Naive thymus-derived CD8-positive, alpha-beta T cell (primary cell): ENCODE measurements at regions not wholly inside any gene's neighbourhood (a gene's known extent, or its start where the extent isn't known, plus 50 kb on each side); places are given as distances from the start of the nearest gene placed in this dataset.

Source experiments
- ATAC-seq, 2 donors: fragments of 150-1000 bp; cut with Tn5 transposase in 1 of 2; sonication (Bioruptor Pico), chemical (Tn5 transposase) in 1 of 2; 1 replicate in 1 of 2; 2 replicates in 1 of 2; pipeline ENCODE4 v1.10.0; 2021; ENCODE audit warnings: mild to moderate bottlenecking in 2 of 2, moderate library complexity in 2 of 2
- POLR2A ChIA-PET: fragments of 350-600 bp; sonication (Branson Sonifier 250); formaldehyde crosslinking; loops from one replicate; lab custom pipeline; 2021; ENCODE audit warnings: antibody characterized with exemption; lab: Charles Lee
- DNase-seq, 10 donors: peaks; one replicate each; pipeline versions ENCODE4 v3.0.0 to v3.0.0-alpha.2; 2020 to 2022
- H3K27ac Mint-ChIP-seq, 10 donors: one replicate each; pipeline ENCODE4 v1.8.0; 2020 to 2022; ENCODE audit warnings: mild to moderate bottlenecking in 10 of 10, mixed read lengths in 10 of 10, moderate library complexity in 4 of 10, inconsistent platforms in 1 of 10
- H3K27me3 Mint-ChIP-seq, 5 donors: one replicate each; pipeline ENCODE4 v1.8.0; 2021 to 2022; ENCODE audit warnings: mixed read lengths in 5 of 5
- H3K36me3 Mint-ChIP-seq, 3 donors: one replicate each; pipeline ENCODE4 v1.8.0; 2020 to 2022; ENCODE audit warnings: mixed read lengths in 3 of 3, mild to moderate bottlenecking in 2 of 3, inconsistent platforms in 1 of 3
- H3K4me1 Mint-ChIP-seq, 4 donors: one replicate each; pipeline ENCODE4 v1.8.0; 2021 to 2022; ENCODE audit warnings: mixed read lengths in 4 of 4
- H3K4me3 Mint-ChIP-seq, 10 donors: one replicate each; pipeline ENCODE4 v1.8.0; 2020 to 2022; ENCODE audit warnings: mild to moderate bottlenecking in 10 of 10, mixed read lengths in 10 of 10, moderate library complexity in 6 of 10, inconsistent platforms in 1 of 10
- H3K9me3 Mint-ChIP-seq, 9 donors: one replicate each; pipeline ENCODE4 v1.8.0; 2020 to 2022; ENCODE audit warnings: mixed read lengths in 9 of 9, mild to moderate bottlenecking in 3 of 9, inconsistent platforms in 1 of 9, moderate library complexity in 1 of 9

DNA sequence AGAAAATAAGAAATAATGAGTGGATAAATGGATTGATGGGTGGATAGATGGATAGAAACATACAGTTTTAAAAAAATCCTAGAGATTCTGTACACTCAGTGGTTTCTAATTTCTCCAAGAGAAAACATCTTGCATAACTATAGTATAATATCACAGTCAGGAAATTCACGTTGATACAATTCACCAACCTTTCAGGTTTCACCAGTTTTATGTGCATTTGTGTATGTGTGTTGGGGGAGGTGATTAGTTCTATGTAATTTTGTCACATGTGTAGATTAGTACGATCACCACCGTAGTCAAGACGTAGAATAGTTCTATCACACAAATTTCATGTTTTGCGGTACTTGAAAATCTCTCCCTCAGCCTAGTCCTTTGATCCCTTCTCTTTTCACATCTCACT lies 288.2 kb upstream of the LRATD1 start:
- POLR2A ChIA-PET: no interaction called here
- no peak for DNase-seq
- Mint-ChIP-seq H3K36me3 (no peaks in the 10 kb centered on the region), H3K4me3 (no peak overlapping the region), H3K9me3 (peaks cover 0 to 19% (median 2%) of the 10 kb centered on the region in 9 donors), H3K4me1 (no peaks in the 10 kb centered on the region), H3K27ac (no peak overlapping the region), H3K27me3 (no peaks in the 10 kb centered on the region)
- ATAC-seq: no peak

DNA sequence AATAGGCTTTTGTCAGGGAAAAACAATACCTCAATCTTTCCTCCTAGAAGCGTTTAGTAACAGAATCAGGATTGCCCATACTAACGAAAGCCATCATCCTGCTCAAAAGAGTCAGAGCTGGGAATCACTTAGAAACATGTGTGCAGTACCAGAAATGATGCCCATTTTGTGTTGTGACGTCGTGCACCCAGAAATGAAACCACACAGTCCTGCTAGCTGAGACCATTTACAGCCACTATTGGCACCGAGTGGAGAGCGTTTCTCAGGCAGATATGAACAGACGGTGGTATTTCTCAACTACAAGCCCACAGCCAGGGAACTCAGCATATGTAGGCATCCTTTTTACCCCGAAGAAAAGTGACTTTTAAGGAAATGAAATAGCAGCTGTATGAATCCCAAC lies 284.3 kb upstream of the LRATD1 start:
- H3K36me3 Mint-ChIP-seq: no peaks in the 10 kb centered on the region
- ATAC-seq: no peak
- H3K27ac Mint-ChIP-seq: no peak overlapping the region
- peaks cover 0 to 28% (median 8%) of the 10 kb centered on the region in 9 donors for H3K9me3 Mint-ChIP-seq
- H3K4me1 Mint-ChIP-seq: no peaks in the 10 kb centered on the region
- H3K4me3 Mint-ChIP-seq: no peak overlapping the region
- H3K27me3 Mint-ChIP-seq: no peaks in the 10 kb centered on the region
- no peak for DNase-seq
- POLR2A ChIA-PET: no interaction called here

DNA sequence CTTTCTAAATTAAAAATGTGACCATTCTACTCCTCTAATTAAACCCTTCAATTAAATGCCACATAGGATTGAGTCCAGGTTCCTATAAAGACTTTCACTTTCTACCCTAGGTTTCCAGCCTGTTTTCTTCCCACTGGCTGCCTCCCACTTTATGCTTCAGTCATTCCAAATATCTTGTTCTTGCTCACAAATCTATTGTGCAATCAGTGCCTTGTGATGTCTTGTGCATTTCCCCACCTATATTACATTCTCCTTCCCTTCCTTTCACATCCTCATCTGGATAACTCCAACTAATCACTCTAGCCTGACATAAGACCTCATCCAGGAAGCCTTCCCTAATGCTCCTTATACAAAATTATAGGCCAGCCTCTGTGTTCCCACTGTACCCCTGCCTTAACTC lies 281.7 kb upstream of the LRATD1 start:
- Mint-ChIP-seq H3K36me3 (no peaks in the 10 kb centered on the region), H3K27me3 (no peaks in the 10 kb centered on the region), H3K27ac (no peak overlapping the region), H3K4me1 (no peaks in the 10 kb centered on the region), H3K9me3 (peaks cover 0 to 27% (median 8%) of the 10 kb centered on the region in 9 donors), H3K4me3 (no peak overlapping the region)
- no peak for DNase-seq
- no peak for ATAC-seq
- POLR2A ChIA-PET: no interaction called here

DNA sequence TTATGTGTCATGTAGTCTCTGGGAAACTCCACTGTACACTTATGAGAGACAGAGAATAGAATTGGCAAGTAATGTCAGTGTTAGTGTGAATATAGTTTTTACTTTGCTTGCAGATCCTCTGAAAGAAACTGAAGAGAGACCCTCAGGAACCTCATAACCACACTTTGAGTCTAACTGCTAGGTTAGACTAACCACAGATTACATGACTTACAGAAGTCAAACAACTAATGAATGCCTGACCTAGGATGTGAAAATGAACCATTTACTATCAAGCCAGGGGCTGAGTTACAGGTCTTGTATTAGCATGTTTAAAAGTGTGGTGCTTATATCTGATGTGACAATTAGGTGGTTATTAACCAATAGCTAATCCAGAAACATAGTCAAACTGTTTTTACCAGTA lies 280.4 kb upstream of the LRATD1 start:
- H3K27me3 Mint-ChIP-seq: no peaks in the 10 kb centered on the region
- no peak overlapping the region for H3K4me3 Mint-ChIP-seq
- H3K36me3 Mint-ChIP-seq: no peaks in the 10 kb centered on the region
- H3K4me1 Mint-ChIP-seq: no peaks in the 10 kb centered on the region
- no peak for ATAC-seq
- DNase-seq: no peak
- peaks cover 0 to 28% (median 11%) of the 10 kb centered on the region in 9 donors for H3K9me3 Mint-ChIP-seq
- H3K27ac Mint-ChIP-seq: no peak overlapping the region
- POLR2A ChIA-PET: no interaction called here

DNA sequence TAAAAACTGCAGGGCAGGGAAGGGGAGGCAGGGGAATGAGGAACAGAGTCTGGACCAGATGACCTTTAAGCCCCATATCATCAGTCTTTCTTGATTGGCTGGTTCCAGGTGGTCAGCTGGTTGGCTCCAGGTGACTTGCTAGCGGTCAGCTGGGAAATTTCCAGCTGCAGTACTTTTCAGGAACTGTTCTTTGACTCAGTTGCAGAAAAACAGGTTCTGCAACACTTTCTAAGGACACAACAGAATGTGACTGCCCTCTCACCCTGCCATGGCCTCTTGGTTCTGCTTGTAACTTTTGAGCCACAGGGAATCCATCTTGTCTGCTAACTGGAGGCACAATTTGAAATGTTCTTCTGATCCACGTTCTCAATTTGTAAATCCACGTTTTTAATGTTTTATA lies 278.3 kb upstream of the LRATD1 start:
- no peak overlapping the region for H3K4me3 Mint-ChIP-seq
- ATAC-seq: no peak
- no peaks in the 10 kb centered on the region for H3K27me3 Mint-ChIP-seq
- no peak overlapping the region for H3K27ac Mint-ChIP-seq
- peaks cover 1 to 19% (median 6%) of the 10 kb centered on the region in 9 donors for H3K9me3 Mint-ChIP-seq
- no peak for DNase-seq
- H3K36me3 Mint-ChIP-seq: no peaks in the 10 kb centered on the region
- POLR2A ChIA-PET: no interaction called here
- H3K4me1 Mint-ChIP-seq: no peaks in the 10 kb centered on the region

DNA sequence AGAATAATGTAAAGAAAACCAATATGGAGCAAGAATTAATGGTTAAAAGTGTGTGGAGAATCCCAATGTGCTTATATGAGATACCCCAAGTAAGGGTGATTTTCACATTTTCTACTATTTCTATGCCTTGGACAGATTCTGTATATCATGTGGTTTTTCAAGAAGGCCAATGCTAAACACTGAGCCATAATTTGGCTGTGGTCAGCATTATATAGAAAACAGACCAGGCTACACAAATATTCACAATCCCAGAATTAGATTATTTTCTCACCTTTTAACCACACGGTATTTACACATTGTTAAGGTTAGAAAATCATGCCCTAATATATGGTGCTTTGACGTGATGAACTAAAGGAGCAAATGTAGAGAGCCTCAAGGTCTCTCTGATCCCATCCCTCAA lies 277.4 kb upstream of the LRATD1 start:
- no peaks in the 10 kb centered on the region for H3K27me3 Mint-ChIP-seq
- no peaks in the 10 kb centered on the region for H3K4me1 Mint-ChIP-seq
- no peak for DNase-seq
- POLR2A ChIA-PET: no interaction called here
- no peak overlapping the region for H3K4me3 Mint-ChIP-seq
- H3K9me3 Mint-ChIP-seq: peaks cover 3 to 20% (median 6%) of the 10 kb centered on the region in 9 donors
- no peak overlapping the region for H3K27ac Mint-ChIP-seq
- H3K36me3 Mint-ChIP-seq: no peaks in the 10 kb centered on the region
- no peak for ATAC-seq

DNA sequence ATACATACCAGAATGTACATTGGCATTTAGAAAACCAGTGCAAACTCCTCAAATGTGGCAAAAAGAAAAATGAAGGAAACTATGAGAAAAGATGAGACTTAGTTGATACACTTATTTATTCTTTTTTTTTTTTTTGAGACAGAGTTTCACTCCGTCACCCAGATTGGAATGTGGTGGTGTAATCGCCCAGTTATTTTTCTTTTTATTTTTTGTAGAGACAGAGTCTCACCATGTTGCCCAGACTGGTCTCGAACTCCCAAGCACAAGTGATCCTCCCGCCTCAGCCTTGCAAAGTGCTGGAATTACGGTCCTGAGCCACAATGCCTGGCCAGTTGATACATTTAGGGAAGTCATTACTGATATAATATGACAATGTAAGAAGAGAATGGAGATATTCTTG lies 274.2 kb upstream of the LRATD1 start:
- DNase-seq: no peak
- no peak for ATAC-seq
- no peak overlapping the region for H3K27ac Mint-ChIP-seq
- H3K4me3 Mint-ChIP-seq: no peak overlapping the region
- H3K4me1 Mint-ChIP-seq: no peaks in the 10 kb centered on the region
- no peaks in the 10 kb centered on the region for H3K27me3 Mint-ChIP-seq
- peaks cover 0 to 20% (median 4%) of the 10 kb centered on the region in 9 donors for H3K9me3 Mint-ChIP-seq
- no peaks in the 10 kb centered on the region for H3K36me3 Mint-ChIP-seq
- POLR2A ChIA-PET: no interaction called here

DNA sequence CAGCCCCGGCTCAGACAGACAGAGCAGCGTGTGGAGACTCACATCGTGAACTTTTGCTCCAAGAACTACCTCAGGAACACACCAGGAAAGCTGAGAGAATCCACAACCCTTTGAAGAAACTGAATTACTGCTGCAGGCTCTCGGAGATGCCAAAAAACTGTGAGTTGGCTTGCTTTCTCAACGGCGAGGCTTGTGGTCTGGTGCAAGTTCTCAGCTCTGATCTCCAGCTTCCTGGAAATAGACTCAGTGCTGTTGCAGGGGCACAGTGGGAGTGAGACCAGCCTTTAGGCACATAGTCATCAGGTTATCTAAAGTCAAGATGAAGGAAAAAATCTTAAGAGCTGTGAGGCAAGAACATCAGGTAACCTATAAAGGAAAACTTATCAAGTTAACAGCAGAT lies 273.7 kb upstream of the LRATD1 start:
- Mint-ChIP-seq H3K27ac (no peak overlapping the region), H3K4me3 (no peak overlapping the region), H3K27me3 (no peaks in the 10 kb centered on the region), H3K4me1 (no peaks in the 10 kb centered on the region), H3K36me3 (no peaks in the 10 kb centered on the region), H3K9me3 (peaks cover 0 to 20% (median 6%) of the 10 kb centered on the region in 9 donors)
- POLR2A ChIA-PET: no interaction called here
- DNase-seq: no peak
- ATAC-seq: no peak

DNA sequence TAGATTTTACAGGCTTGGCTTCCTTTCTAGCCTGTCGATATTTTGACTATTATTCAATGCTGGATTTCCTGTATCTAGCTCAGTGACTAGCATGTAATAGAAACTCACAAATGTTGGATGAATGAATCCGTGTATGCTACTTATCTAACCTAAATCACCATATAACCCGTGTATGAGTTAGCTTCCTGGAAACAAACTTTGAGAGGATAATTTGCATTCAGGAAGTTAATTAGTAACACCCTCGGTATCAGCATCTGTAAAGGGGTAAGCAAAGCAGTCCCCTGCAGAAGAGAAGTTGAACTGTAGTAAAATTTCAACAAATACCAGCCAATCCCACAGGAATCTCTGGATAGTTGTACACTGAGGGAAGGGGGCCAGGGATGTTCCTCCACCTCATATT lies 269.4 kb upstream of the LRATD1 start:
- Mint-ChIP-seq H3K4me1 (no peaks in the 10 kb centered on the region), H3K27me3 (no peaks in the 10 kb centered on the region), H3K4me3 (no peak overlapping the region), H3K27ac (no peak overlapping the region), H3K36me3 (no peaks in the 10 kb centered on the region), H3K9me3 (peaks cover under 1 to 22% (median 4%) of the 10 kb centered on the region in 9 donors)
- POLR2A ChIA-PET: no interaction called here
- ATAC-seq (no peak), DNase-seq (no peak)

DNA sequence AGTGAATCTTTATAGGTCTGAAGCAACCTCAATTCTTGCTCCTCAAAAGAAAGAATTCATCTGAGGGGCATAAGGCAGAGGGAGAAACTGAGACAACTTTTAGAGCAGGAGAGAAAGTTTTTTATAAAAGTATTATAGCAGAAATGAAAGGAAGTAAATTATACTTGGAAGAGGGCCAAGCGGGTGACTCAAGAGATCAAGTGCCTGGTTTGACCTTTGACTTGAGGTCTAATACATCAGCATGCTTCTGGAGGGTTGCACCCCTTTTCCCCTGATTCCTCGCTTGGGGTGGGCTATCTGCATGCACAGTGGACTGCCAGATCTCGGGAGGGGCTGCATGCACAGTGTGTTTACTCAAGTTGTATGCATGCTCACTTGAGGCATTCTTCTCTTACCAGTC lies 268.5 kb upstream of the LRATD1 start:
- Mint-ChIP-seq H3K27me3 (no peaks in the 10 kb centered on the region), H3K4me3 (no peak overlapping the region), H3K36me3 (no peaks in the 10 kb centered on the region), H3K4me1 (no peaks in the 10 kb centered on the region), H3K9me3 (peaks cover 1 to 22% (median 4%) of the 10 kb centered on the region in 9 donors), H3K27ac (no peak overlapping the region)
- ATAC-seq (no peak), DNase-seq (no peak)
- POLR2A ChIA-PET: no interaction called here

DNA sequence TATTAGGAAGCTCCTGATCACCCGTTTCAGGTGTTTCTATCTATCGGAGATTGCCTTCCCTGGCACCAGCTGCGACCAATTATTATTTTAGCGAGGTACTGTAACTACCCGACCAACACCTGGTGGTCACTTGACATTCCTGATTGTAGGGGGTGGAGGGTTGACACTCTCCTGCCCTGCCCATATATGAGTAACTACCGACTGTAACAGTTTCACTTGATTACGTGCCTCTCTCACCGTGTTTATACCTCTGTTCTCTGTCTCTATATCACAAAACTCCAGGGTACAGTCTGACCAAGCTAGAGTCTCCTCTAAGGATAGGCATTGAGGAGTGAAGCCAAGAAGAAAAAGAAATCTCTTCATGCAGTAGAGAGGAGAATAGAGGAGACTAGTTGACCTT lies 268.0 kb upstream of the LRATD1 start:
- Mint-ChIP-seq H3K4me3 (no peak overlapping the region), H3K4me1 (no peaks in the 10 kb centered on the region), H3K9me3 (peaks cover 1 to 21% (median 6%) of the 10 kb centered on the region in 9 donors), H3K36me3 (no peaks in the 10 kb centered on the region), H3K27me3 (no peaks in the 10 kb centered on the region), H3K27ac (no peak overlapping the region)
- POLR2A ChIA-PET: no interaction called here
- DNase-seq (no peak), ATAC-seq (no peak)

DNA sequence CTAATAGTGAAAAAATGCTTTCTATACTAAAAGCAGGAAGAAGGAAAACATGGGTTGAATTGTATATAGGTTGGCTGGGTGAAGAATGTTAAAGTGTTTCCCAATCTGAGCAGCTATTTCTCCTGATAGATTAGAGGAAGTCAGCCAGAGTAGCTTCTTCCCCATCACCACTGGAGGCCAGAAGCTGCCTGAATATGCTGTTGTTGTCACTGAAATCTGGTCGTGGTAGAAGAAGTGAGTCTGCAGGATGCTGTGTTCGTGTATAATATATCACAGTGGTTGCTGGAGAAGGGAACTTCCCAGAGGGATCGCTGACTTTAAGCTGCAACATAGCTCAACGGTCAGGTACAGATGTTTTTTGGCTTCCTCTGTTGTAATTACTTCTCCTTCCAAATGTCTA lies 247.5 kb upstream of the LRATD1 start:
- DNase-seq (no peak), ATAC-seq (no peak)
- Mint-ChIP-seq H3K27me3 (no peaks in the 10 kb centered on the region), H3K36me3 (no peaks in the 10 kb centered on the region), H3K4me1 (no peaks in the 10 kb centered on the region), H3K4me3 (no peak overlapping the region), H3K27ac (no peak overlapping the region), H3K9me3 (peaks cover 0 to 7% (median 0%) of the 10 kb centered on the region in 9 donors)
- POLR2A ChIA-PET: interaction anchor here (0.7 kb wide), 1 partner anchor 18 kb away, joined by 4 read pairs; no protein-coding TSS in a partner anchor

DNA sequence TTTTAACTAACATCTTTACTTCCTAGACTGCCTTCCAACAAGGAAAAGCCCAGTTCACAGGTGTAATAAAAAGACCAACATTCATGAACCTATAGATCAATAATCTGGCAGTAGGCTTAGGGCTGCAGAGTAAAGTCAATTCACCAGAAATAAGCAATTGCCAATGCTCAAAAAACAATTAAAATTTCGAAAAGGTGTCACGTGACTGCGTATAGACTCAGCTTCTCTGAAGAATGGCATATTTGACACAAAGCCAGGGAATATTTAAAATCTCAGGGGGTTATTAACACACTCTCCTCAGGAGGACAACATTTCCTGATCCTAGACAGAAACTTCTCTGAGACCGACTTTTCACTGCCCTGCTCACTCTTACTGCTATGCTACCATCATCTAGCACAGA lies 245.2 kb upstream of the LRATD1 start:
- H3K36me3 Mint-ChIP-seq: no peaks in the 10 kb centered on the region
- H3K9me3 Mint-ChIP-seq: peaks cover 0 to 4% (median 0%) of the 10 kb centered on the region in 9 donors
- no peaks in the 10 kb centered on the region for H3K27me3 Mint-ChIP-seq
- ATAC-seq (no peak), DNase-seq (no peak)
- H3K4me3 Mint-ChIP-seq: no peak overlapping the region
- no peaks in the 10 kb centered on the region for H3K4me1 Mint-ChIP-seq
- POLR2A ChIA-PET: no interaction called here
- no peak overlapping the region for H3K27ac Mint-ChIP-seq

DNA sequence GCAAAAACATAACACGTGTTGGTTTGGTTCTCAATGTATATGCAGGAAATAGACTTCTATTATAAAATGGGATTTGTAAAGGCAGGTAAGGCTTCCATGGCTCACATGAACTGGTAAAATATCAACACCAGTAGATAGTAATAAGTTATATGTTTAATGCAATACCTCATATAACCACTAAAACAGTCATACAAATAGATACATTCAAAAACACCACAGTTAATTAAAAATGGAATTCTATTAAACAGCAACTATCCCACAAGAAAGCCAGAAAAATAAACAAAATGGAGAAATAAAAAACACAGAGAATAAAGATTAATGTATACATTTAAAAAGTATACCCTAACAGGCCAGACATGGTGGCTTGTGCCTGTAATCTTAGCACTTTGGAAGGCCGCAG lies 243.8 kb upstream of the LRATD1 start:
- POLR2A ChIA-PET: no interaction called here
- Mint-ChIP-seq H3K36me3 (no peaks in the 10 kb centered on the region), H3K4me1 (no peaks in the 10 kb centered on the region), H3K9me3 (peaks cover 0 to 4% (median 0%) of the 10 kb centered on the region in 9 donors), H3K4me3 (no peak overlapping the region), H3K27me3 (no peaks in the 10 kb centered on the region), H3K27ac (no peak overlapping the region)
- no peak for DNase-seq
- ATAC-seq: no peak
